ENCODE measurements at regions not wholly inside any gene's neighbourhood (a gene's known extent, or its start where the extent isn't known, plus 50 kb on each side); places are given as distances from the start of the nearest gene placed in this dataset.

GRCh38 chr13:75945841-75946482, 309.8 kb downstream of the LMO7 start:
- no peak for TF ChIP-seq CTCF (IDR thresholded peaks at IDR 0.05)
- TF ChIP-seq POLR2AphosphoS5 (IDR thresholded peaks at IDR 0.05), result no peak

Measured in sigmoid colon (tissue), 4 donors.